GM10248 (cell line): ENCODE measurements at regions not wholly inside any gene's neighbourhood (a gene's known extent, or its start where the extent isn't known, plus 50 kb on each side); places are given as distances from the start of the nearest gene placed in this dataset.
"Not testable (repeated sequence)": the region's sequence is repeated elsewhere in the genome, so short reads cannot be mapped to it uniquely, and the experiment has no call there.

Experiments used
- CTCF ChIA-PET: fragments of 300-600 bp; sonication (Branson Sonifier 250); formaldehyde crosslinking; extraction: SDS; loops from one replicate; lab custom pipeline; 2021; ENCODE audit warnings: antibody characterized with exemption; lab: Yijun Ruan, JAX
- POLR2A ChIA-PET: fragments of 350-650 bp; sonication (Branson Sonifier 250); formaldehyde crosslinking; extraction: SDS; loops from one replicate; lab custom pipeline; 2020; ENCODE audit warnings: antibody characterized with exemption; lab: Yijun Ruan, JAX
- DNase-seq: peaks from one replicate; pipeline ENCODE4 v3.0.0; 2012; ENCODE audit errors: extremely low spot score
- CTCF ChIP-seq: IDR thresholded peaks from 2 replicates; pipeline ENCODE4 v1.5.1; 2012; ENCODE audit warnings: mild to moderate bottlenecking, low read depth; ENCODE audit errors: extremely low read depth, missing control alignments, control extremely low read depth

DNA sequence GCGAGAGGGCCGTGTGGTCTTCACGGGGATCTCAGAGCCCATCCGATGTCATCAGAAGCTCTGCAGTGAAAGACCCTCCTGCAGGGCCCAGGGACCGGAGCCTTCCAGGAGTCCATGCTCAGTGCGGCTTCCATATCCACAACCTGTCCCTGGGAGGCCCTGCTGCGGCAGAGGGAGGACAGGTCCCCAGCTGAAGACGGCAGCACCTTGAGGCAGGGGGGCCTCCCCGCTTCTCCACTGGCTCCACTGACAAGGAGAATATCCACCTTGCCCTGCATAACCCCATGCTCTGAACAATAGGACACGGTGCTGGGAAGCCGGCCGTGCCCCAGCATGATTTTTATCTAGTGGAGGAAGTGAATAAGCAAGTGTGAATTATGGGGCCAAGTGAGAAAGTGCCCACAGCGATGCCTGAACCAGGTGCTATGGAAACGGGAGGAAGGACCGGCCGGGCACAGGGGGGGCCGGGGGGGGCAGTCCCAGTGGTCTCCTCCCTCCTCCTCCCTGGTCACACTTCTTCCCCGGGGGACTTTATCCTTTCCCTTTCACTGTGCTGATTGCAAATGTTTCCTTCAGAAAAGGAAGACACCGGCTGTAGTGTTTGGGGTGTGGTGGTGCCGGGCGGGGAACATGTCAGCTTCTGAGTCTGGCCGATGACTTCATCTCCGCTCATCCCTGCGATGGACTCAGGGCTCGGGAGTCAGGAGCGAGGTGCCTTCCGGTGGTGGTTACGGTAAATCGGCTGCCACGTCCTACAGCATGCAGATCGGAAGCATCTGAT is 225.1 kb downstream of the ERMARD start:
- POLR2A ChIA-PET: no interaction called here
- TF ChIP-seq CTCF: no peak
- CTCF ChIA-PET: no interaction called here
- DNase-seq: no peak

DNA sequence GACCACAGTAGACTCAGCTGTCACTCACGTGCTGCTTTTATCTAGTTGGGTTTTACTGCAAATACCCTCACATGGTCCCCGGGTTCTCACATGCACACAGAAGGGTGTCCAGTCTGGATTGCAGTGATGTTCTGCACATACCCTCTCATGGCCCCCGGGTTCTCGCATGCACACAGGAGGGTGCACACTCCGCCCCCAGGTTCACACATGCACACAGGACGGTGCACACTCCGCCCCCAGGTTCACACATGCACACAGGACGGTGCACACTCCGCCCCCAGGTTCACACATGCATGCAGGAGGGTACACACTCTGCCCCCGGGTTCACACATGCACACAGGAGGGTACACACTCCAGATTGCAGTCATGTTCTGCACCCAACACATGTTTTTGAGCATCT is 224.3 kb downstream of the ERMARD start:
- POLR2A ChIA-PET: no interaction called here
- no peak for DNase-seq
- no peak for TF ChIP-seq CTCF
- CTCF ChIA-PET: no interaction called here

DNA sequence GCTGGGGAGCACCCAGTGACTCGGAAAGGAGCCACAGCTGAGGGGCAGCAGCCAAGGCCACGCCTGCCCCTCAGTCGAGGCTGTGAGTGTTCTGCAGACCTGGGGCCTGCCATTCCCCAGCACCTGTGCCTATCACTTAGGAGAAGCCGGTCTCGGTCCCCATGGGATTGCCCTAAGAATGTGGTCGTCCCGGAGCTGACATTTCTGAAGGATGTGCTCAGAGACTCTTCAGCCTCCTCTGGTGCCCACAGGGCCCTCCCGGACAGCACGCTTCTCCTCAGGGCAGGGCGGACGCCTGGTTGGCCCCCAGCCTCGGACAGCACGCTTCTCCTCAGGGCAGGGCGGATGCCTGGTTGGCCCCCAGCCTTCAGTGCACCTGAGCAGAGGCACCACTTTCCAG is 223.9 kb downstream of the ERMARD start:
- POLR2A ChIA-PET: no interaction called here
- TF ChIP-seq CTCF: no peak
- CTCF ChIA-PET: no interaction called here
- no peak for DNase-seq

DNA sequence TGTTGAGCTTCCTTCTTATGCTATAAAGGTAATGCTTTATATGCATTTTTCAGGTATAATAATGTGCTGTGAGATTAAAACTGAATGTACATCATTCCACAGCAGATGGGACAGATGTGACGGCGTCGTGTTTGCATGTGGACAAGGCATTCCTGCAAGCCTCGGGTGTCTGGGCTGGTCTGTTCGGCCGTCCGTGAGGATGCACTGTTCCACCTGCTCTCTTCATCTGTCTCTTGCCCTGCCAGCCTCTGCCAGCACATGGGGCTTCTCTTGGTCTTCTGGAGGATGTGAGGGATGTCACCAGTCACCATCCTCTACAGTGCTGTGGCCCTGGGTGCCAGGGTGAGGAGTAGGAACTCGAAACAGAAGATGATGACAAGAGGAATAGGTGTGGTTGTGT is 223.2 kb downstream of the ERMARD start:
- DNase-seq: no peak
- no peak for TF ChIP-seq CTCF
- ChIA-PET POLR2A (no interaction called here), CTCF (no interaction called here)

GRCh38 chr6:169973588-169974467 is 222.4 kb downstream of the ERMARD start:
- POLR2A ChIA-PET, DNase-seq, CTCF ChIA-PET: not testable (repeated sequence)

- POLR2A ChIA-PET: no interaction called here
- CTCF ChIA-PET: no interaction called here
- DNase-seq: no peak
- no peak for TF ChIP-seq CTCF
Measured at GRCh38 chr6:169972736-169973135, 221.3 kb downstream of the ERMARD start.
